ENCODE measurements at regions not wholly inside any gene's neighbourhood (a gene's known extent, or its start where the extent isn't known, plus 50 kb on each side); places are given as distances from the start of the nearest gene placed in this dataset.

GRCh38 chr16:85378145-85379040 lies 234.7 kb upstream of the GSE1 start:
- TF ChIP-seq RAD21 (IDR thresholded peaks at IDR 0.05; ENCODE audit: low read length) = no peak
- TF ChIP-seq, protein P1, sequence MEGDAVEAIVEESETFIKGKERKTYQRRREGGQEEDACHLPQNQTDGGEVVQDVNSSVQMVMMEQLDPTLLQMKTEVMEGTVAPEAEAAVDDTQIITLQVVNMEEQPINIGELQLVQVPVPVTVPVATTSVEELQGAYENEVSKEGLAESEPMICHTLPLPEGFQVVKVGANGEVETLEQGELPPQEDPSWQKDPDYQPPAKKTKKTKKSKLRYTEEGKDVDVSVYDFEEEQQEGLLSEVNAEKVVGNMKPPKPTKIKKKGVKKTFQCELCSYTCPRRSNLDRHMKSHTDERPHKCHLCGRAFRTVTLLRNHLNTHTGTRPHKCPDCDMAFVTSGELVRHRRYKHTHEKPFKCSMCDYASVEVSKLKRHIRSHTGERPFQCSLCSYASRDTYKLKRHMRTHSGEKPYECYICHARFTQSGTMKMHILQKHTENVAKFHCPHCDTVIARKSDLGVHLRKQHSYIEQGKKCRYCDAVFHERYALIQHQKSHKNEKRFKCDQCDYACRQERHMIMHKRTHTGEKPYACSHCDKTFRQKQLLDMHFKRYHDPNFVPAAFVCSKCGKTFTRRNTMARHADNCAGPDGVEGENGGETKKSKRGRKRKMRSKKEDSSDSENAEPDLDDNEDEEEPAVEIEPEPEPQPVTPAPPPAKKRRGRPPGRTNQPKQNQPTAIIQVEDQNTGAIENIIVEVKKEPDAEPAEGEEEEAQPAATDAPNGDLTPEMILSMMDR (IDR thresholded peaks at IDR 0.05) = no peak
- TF ChIP-seq TEAD4 (IDR thresholded peaks at IDR 0.05; ENCODE audit: borderline replicate concordance, insufficient read depth) = no peak
- no peak for TF ChIP-seq RFX5 (IDR thresholded peaks at IDR 0.05; ENCODE audit: low read length)
